ENCODE measurements at regions not wholly inside any gene's neighbourhood (a gene's known extent, or its start where the extent isn't known, plus 50 kb on each side); places are given as distances from the start of the nearest gene placed in this dataset.

- TF ChIP-seq CTCF (IDR thresholded peaks at IDR 0.05) (no peak), POLR2AphosphoS5 (IDR thresholded peaks at IDR 0.05; ENCODE audit: insufficient read depth in 1 of 2, low read depth in 1 of 2) (no peak)
These were observed 221.0 kb downstream of the HIPK3 start for GRCh38 chr11:33478111-33478573.

Measured in vagina (tissue), 2 donors.